DMS114 treated with DMSO at 0.1 percent for 48 hours (cell line): ENCODE measurements at regions not wholly inside any gene's neighbourhood (a gene's known extent, or its start where the extent isn't known, plus 50 kb on each side); places are given as distances from the start of the nearest gene placed in this dataset.

ENCODE experiments used
- DNase-seq: peaks from one replicate; lab custom pipeline; 2025; ENCODE audit not compliant: unreplicated experiment; lab: John Stamatoyannopoulos, UW

DNA sequence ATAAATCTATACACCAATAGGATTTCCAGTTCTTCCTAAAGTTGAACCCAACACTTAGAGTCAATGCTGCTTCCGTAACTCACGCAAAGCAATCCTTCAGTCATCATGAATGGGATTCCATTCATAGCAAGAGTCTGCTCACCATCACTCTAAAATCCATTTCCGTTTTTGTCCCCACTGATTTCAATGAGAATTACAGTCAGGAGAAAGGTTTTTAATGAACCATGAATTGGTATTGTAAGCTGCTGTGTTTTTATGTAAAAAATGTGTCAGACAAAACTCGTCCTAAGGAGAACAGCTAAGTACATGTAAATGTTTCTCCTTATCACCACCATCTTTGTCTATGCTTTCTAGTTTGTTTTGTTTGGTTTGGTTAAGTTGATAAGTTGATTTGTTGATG lies 391.5 kb downstream of the IRS1 start:
- no peak for DNase-seq

DNA sequence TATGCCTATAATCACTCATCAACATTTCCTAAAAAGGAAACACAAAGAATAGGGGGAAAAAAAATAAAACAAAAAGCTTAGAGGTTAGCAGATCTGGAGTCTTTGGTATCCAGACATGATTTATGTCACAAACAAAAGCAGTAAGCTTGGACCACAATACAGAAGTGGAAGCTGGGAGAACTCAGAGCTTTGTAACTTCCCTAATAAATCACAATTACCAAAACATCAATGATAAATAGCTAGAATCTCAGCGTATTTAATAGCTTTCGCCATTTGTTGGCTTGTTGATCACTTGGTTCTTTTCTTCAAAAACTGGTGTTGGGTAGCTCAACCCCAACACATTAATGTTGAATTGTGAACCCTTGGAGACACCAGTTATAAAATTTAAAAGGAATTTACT lies 392.5 kb downstream of the IRS1 start:
- DNase-seq, result no peak

- no peak for DNase-seq
These were observed 394.2 kb downstream of the IRS1 start for GRCh38 chr2:226405465-226405864.

DNA sequence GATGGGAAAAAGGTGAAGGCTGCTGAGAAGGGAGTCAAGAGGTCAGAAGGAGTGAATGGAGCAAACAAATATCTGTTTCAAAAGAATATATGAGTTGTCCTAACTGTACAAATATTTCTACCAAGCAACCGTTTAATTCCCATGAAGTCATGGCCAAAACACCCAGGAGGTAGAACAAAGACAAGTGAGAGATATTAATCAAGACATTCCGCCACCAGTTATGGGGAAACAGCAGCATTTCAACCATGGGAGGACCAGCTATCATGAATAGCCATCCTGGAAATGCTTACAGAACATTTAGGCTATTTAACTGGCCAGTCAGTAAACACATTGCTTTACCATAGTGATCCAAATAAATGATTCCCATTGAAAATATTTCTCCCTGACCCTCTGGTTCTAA lies 396.3 kb downstream of the IRS1 start:
- no peak for DNase-seq

DNA sequence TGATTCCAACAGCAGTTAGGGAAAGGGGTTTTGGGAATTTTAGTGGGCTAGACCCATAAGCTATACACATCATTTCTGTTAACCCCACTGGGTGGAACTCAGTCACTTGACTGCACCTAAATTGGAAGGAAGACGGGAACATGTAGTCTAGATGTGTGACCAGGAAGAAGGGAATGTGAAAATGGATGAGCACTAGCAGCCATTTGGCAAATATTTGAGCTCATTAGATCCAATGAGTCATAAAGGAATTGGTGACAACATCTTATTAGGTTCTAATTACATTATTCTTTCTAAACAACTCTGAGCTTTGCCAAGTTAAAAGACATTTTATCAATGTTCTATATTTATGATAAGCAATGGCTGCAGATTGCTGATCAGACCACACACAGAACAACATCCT lies 400.6 kb downstream of the IRS1 start:
- no peak for DNase-seq

DNA sequence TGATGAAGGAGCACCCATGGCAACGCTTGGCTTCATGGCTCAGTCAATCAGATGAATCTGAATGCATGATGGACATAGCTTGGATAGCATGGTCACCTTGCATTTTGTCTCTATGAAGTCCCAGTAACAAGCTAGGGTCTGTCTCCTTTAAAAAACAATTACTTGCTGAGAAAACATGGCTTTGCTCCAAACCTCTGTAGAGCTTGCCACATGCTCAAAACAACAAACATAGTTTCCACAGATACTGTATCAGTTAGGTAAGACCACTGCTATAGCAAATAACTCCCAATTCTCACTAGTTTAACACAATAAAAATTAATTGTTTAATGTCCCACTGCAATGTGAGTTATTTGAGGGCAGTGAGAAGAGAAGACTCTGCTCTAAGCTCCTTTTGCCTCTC lies 401.0 kb downstream of the IRS1 start:
- DNase-seq, result no peak

GRCh38 chr2:226396541-226396940 lies 403.1 kb downstream of the IRS1 start:
- no peak for DNase-seq

DNA sequence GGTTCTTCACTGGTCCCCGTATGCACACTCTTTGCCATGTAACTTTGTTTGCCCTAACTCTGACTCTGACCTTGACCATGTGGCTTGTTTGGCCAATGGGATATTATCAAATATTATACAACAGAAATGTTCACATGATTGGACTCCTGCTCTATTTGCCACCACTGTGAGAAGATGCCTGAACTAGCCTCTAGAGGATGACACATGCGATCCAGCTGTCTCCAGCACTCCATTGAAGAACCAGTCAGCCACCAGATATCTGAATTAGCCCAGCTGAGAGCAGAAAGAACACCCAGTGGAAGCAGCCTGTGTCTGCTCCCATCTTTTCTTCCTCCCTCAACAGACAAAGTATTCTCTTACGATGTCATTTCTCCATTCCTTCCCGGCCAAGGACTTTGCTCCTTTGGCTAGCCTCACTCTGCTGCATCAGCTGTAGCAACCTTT lies 412.1 kb downstream of the IRS1 start:
- DNase-seq, result no peak

DNA sequence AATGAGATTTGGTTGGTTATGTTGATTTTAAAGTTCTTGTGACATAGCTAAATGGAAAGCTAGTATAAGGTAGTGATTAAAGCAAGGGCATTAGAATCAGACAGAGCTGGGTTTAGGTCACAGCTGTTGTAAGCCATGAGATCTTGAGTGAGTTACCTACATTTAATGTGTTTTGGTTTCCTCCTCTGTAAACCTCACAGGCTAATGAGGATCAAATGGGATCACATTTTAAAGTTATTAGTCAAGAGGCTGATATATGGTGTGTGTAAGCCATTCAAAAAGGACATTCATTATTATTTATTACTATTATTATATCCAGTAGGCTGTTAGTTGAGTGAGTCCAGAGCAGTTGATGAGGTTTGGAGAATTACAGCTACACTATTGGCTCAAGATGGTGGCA lies 416.2 kb downstream of the IRS1 start:
- no peak for DNase-seq

- DNase-seq, result no peak
These were observed 418.9 kb downstream of the IRS1 start for GRCh38 chr2:226380679-226381078.

DNA sequence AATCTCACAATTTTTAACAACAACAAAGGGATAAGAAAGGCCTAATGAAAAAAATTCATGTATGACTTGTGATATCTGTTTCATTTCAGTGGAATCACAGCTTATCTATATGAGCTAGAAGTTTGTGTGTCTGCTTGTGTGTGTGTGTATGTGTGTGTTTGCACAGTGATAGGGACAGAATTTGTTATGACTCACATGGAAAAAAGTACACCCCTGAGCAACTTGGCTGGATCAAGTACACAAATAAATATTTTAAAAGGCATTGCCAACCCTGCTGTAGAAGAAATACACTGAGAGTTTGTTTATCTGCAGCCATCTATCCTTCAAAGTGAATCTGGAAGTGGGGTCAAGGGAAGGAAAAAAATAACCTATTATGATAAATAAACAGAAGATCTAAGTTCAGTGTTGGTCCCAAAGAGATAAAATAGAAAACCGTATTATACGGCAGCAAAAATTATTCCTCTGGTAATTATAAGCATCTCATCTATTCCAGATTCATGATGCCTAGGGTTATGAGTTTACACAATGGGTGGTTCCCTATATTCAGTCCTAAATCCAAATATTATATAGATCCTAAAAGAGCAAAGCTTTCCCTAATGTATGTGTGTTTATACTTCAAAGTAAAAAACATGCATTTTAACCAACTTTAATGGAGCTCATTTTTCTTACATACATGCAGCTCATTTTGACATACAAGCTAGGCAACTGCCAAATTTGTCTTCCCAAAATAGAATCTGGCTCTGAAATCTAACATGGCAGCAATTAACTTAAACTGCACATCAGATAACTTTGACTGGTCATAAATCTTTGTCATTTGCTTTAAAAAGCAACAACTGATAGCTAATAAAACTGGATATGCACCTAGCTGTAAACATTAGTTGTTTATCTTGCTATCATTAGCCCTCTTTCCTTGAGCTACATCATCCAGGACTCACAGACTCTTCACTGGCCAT lies 420.6 kb downstream of the IRS1 start:
- DNase-seq, result no peak

GRCh38 chr2:226376516-226377180 lies 423.0 kb downstream of the IRS1 start:
- no peak for DNase-seq

- DNase-seq, result no peak
These were observed 432.7 kb downstream of the IRS1 start for GRCh38 chr2:226366920-226367319.

- no peak for DNase-seq
These were observed 435.4 kb downstream of the IRS1 start for GRCh38 chr2:226364217-226364616.

- DNase-seq, result no peak
These were observed 436.6 kb downstream of the IRS1 start for GRCh38 chr2:226362980-226363379.

- no peak for DNase-seq
These were observed 439.0 kb downstream of the IRS1 start for GRCh38 chr2:226360658-226361057.

DNA sequence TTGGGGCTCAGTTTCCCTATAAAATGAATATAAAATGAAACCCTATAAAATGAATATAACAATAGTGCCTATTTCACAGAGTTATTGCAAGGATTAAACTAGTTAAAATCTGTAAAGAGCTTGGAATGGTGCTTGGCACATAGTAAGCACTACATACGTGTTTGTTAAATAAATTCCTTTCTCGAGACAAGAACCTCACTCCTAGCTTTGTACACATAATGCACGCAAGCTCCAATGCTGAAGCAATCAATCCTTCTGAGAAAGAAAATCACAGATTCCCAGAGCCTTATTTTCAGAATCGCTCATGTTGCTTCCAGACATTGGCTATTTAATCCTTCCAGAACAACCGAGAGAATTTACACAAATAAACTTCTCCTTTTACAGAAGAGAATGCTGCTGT lies 440.9 kb downstream of the IRS1 start:
- no peak for DNase-seq

GRCh38 chr2:226357816-226358215 lies 441.8 kb downstream of the IRS1 start:
- no peak for DNase-seq

DNA sequence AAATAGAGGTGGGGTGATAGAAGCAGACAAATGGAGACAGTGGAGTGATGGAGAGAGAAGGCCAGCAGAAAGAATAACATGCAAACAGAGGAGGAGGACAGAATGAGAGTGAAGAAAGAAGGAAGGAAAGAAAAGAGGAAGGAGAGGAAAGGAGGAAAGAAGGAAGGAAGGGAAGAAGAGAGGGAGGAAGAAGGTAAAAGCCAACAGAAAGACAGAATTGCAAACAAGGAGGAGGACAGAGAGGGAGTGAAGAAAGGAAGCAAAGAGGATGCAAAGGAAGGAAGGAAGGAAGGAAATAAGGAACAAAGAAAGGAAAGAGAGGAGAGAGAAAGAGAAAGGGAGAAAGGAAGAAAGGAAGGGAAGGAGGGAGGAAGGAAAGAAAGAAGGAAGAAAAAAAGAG lies 444.0 kb downstream of the IRS1 start:
- DNase-seq, result no peak

DNA sequence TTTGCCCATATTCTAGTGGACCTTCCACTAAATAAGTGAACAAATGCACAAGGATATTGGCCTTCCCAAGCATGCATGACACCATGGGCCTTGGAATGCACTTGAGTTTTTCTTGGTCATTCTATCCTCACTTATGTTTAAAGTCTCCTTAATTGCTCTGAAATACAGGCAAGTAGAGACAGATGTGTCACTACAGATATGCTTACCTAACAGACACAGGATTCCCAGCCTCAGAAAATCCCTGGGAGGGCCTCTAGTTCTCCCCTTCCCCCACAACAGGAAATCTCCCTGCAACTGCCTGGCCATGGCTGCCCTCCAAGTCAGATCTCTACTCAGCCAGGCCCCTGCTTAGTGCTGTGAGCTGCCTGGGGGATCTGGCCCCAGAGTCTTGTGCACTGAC lies 445.2 kb downstream of the IRS1 start:
- DNase-seq, result no peak

DNA sequence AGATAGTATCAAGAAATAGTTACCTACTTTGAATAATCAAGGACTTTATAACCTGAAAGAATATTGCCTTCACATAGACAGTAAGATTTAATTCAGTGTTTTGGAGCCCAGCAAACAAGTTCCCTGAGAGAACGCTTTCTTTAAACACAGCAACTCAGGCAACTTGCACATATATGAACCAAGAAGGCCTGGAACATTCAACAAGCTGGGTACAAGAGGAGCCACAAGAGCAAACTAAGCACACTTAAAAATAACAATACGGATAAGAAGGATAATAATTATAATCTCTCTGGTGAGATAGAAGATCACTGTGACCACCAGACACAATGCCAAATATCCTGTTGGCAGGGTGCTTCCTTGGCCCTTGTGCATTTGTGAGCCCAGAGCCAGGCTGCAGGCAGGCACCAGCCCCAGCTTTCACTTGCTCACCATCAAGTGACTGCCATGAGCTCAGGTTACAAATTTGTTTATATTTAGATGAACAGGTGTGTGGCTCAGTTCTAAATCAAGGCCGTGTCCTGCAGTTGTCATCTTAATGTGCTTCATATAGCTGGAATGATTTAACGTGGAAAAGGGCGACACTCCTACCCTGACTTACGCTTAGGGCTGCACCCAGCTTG lies 446.6 kb downstream of the IRS1 start:
- no peak for DNase-seq

DNA sequence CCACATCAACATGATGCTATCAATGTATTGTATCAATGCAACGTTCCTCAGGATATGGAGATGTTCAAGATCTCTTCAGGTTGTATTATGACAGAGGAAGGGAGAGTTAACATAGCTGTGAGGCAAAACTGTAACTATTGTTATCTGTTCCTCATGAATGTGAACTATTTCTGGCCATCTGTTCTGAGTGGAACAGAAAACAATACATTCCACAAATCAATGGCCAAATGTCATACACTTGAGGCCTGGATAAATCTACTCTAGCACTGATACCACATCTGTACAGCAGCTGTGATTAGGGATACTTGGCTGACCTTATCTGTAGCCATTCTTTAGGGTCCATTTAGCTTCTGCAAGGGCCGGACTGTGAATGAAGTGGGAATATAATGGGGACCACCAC lies 447.9 kb downstream of the IRS1 start:
- no peak for DNase-seq
